Activated CD4-positive, alpha-beta T cell treated with anti-CD3 and anti-CD28 coated beads, Interleukin-2, Interleukin-4, amounts not matched to agents 100 ng/mL and 50 ng/mL, durations not matched to agents 16 hours and 8 hours (primary cell): ENCODE measurements at regions not wholly inside any gene's neighbourhood (a gene's known extent, or its start where the extent isn't known, plus 50 kb on each side); places are given as distances from the start of the nearest gene placed in this dataset.

ENCODE experiments used
- DNase-seq: peaks from one replicate; pipeline ENCODE4 v3.0.0-alpha.2; 2020; ENCODE audit warnings: low spot score

GRCh38 chr7:25859412-25860274 lies 292.4 kb upstream of the NFE2L3 start:
- no peak for DNase-seq

GRCh38 chr7:25860275-25861163 lies 291.5 kb upstream of the NFE2L3 start:
- DNase-seq = no peak

- no peak for DNase-seq
Observed at GRCh38 chr7:25861164-25861496, 290.9 kb upstream of the NFE2L3 start.

- DNase-seq = no peak
Observed at GRCh38 chr7:25861601-25862260, 290.3 kb upstream of the NFE2L3 start.

- DNase-seq = peak; percentile 100
Observed at GRCh38 chr7:25862261-25863004, 289.6 kb upstream of the NFE2L3 start.

- no peak for DNase-seq
Observed at GRCh38 chr7:25863005-25863728, 288.8 kb upstream of the NFE2L3 start.

- no peak for DNase-seq
Observed at GRCh38 chr7:25863729-25864110, 288.3 kb upstream of the NFE2L3 start.

GRCh38 chr7:25864511-25864910 lies 287.5 kb upstream of the NFE2L3 start:
- DNase-seq = no peak

GRCh38 chr7:25864943-25865751 lies 286.9 kb upstream of the NFE2L3 start:
- DNase-seq = no peak

GRCh38 chr7:25868509-25868908 lies 283.5 kb upstream of the NFE2L3 start:
- DNase-seq = no peak

GRCh38 chr7:25870574-25870973 lies 281.4 kb upstream of the NFE2L3 start:
- DNase-seq = no peak

- no peak for DNase-seq
Observed at GRCh38 chr7:25876092-25876491, 275.9 kb upstream of the NFE2L3 start.

GRCh38 chr7:25877802-25878789 lies 273.9 kb upstream of the NFE2L3 start:
- DNase-seq = no peak

GRCh38 chr7:25879799-25880198 lies 272.2 kb upstream of the NFE2L3 start:
- DNase-seq = no peak

- no peak for DNase-seq
Observed at GRCh38 chr7:25881317-25882037, 270.5 kb upstream of the NFE2L3 start.

GRCh38 chr7:25882151-25882773 lies 269.7 kb upstream of the NFE2L3 start:
- DNase-seq = no peak

GRCh38 chr7:25884265-25884828 lies 267.7 kb upstream of the NFE2L3 start:
- no peak for DNase-seq
